ENCODE measurements at regions not wholly inside any gene's neighbourhood (a gene's known extent, or its start where the extent isn't known, plus 50 kb on each side); places are given as distances from the start of the nearest gene placed in this dataset.

DNA sequence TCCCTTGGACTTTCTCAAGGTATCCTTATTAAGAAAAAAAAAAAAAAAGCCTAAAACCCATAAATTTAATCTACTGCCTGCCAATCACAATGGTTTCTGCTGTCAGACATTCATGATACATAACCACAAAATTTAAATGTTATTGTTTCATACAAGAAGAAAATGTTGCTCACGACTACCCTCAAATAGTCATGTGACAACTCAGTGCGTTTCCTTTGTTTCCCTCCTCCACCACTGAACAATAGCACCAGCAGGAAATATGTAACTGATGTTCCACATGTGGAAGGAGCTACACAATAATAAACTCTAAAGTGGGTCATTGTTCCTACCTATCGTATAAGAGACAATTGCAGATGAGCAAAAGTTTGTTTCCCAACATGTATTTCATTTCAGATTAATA is 244.1 kb upstream of the EDNRA start:
- no peak for TF ChIP-seq POLR2A (IDR thresholded peaks at IDR 0.05; ENCODE audit: low read length)
- TF ChIP-seq GATA1 (IDR thresholded peaks at IDR 0.05; ENCODE audit: low read depth, low read length): no peak

Data from erythroblast (primary cell).